Medulla oblongata (tissue), 1 donor: ENCODE measurements at regions not wholly inside any gene's neighbourhood (a gene's known extent, or its start where the extent isn't known, plus 50 kb on each side); places are given as distances from the start of the nearest gene placed in this dataset.

Experiments
- DNase-seq: peaks from one replicate; pipeline ENCODE4 v3.0.0-alpha.2; 2015; ENCODE audit errors: extremely low spot score

GRCh38 chr3:64464955-64465354, 222.8 kb downstream of the ADAMTS9 start:
- DNase-seq, result no peak

GRCh38 chr3:64463981-64464380, 223.8 kb downstream of the ADAMTS9 start:
- peak; percentile 91 for DNase-seq

GRCh38 chr3:64462203-64462602, 225.6 kb downstream of the ADAMTS9 start:
- DNase-seq, result no peak

- no peak for DNase-seq
These were observed 226.9 kb downstream of the ADAMTS9 start for GRCh38 chr3:64460877-64461276.

- DNase-seq, result no peak
These were observed 227.6 kb downstream of the ADAMTS9 start for GRCh38 chr3:64460141-64460730.

GRCh38 chr3:64459711-64460110, 228.1 kb downstream of the ADAMTS9 start:
- no peak for DNase-seq

- DNase-seq, result no peak
These were observed 230.0 kb downstream of the ADAMTS9 start for GRCh38 chr3:64457811-64458210.

- DNase-seq, result peak; percentile 24
These were observed 231.1 kb downstream of the ADAMTS9 start for GRCh38 chr3:64456674-64457073.

- DNase-seq, result no peak
These were observed 230.1 kb upstream of the PRICKLE2 start for GRCh38 chr3:64455351-64455750.

GRCh38 chr3:64454768-64455167, 229.5 kb upstream of the PRICKLE2 start:
- DNase-seq, result no peak

- DNase-seq, result no peak
These were observed 228.9 kb upstream of the PRICKLE2 start for GRCh38 chr3:64454179-64454578.

- DNase-seq, result no peak
These were observed 226.2 kb upstream of the PRICKLE2 start for GRCh38 chr3:64451283-64452012.

GRCh38 chr3:64450396-64450956, 225.2 kb upstream of the PRICKLE2 start:
- DNase-seq, result no peak

GRCh38 chr3:64449026-64449425, 223.8 kb upstream of the PRICKLE2 start:
- no peak for DNase-seq

- DNase-seq, result no peak
These were observed 220.7 kb upstream of the PRICKLE2 start for GRCh38 chr3:64445944-64446300.

GRCh38 chr3:64445109-64445943, 220.1 kb upstream of the PRICKLE2 start:
- DNase-seq, result no peak

GRCh38 chr3:64444490-64445108, 219.3 kb upstream of the PRICKLE2 start:
- DNase-seq, result no peak

GRCh38 chr3:64443546-64444381, 218.5 kb upstream of the PRICKLE2 start:
- DNase-seq, result no peak

- DNase-seq, result no peak
These were observed 216.6 kb upstream of the PRICKLE2 start for GRCh38 chr3:64441861-64442260.

- peak; percentile 36 for DNase-seq
These were observed 215.2 kb upstream of the PRICKLE2 start for GRCh38 chr3:64440498-64440897.

GRCh38 chr3:64438812-64439211, 213.5 kb upstream of the PRICKLE2 start:
- peak; percentile 79 for DNase-seq
